ENCODE measurements at regions not wholly inside any gene's neighbourhood (a gene's known extent, or its start where the extent isn't known, plus 50 kb on each side); places are given as distances from the start of the nearest gene placed in this dataset.

DNA sequence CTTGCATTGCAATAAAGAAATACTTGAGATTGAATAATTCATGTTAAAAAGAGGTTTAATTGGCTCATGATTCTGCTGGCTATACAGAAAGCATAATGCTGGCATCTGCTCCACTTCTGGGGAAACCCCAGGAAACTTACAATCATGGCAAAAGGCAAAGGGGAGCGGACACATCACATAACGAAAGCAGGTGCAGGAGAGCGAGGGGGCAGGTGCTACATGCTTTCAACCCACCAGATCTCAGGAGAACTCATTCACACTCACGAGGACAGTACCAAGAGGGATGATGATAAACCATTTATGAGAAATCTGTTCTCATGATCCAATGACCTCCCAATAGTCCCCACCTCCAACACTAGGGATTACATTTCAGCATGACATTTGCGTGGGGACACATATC lies 172.6 kb downstream of the RASSF9 start:
- 51% methylated on average over 5 of the region's 5 CpGs for WGBS (ENCODE audit: low lambda C conversion rate)
- Histone ChIP-seq H3K9ac (no peak overlapping the region), H3F3A (replicated peaks; ENCODE audit: insufficient read depth) (no peaks in the 10 kb centered on the region), H3K27me3 (ENCODE audit: insufficient read depth) (no peaks in the 10 kb centered on the region), H3K4me1 (ENCODE audit: control insufficient read depth in 1 of 2, insufficient read depth in 2 of 2, low read depth in 1 of 2, low read length in 1 of 2) (no peaks in the 10 kb centered on the region), H4K20me1 (ENCODE audit: insufficient read depth) (no peaks in the 10 kb centered on the region), H3K79me2 (ENCODE audit: insufficient read depth) (no peaks in the 10 kb centered on the region), H2AFZ (ENCODE audit: low read depth) (no peak overlapping the region), H3K4me3 (ENCODE audit: low read depth in 2 of 2, low read length in 1 of 2) (no peak overlapping the region), H3K9me3 (no peaks in the 10 kb centered on the region; the same call in 1 of the 2 replicates), H3K4me2 (no peak overlapping the region), H3K27ac (ENCODE audit: low read depth in 2 of 2, low read length in 1 of 2) (no peak overlapping the region), H3K9me2 (no peaks in the 10 kb centered on the region), H3K36me3 (replicated peaks in 1 of 2; ENCODE audit: control insufficient read depth in 1 of 2, insufficient read depth in 2 of 2, low read length in 1 of 2) (no peaks in the 10 kb centered on the region)
- DNase-seq = no peak
- TF ChIP-seq MXI1 (IDR thresholded peaks at IDR 0.05; ENCODE audit: low read depth, low read length) (no peak), TEAD4 (IDR thresholded peaks at IDR 0.05; ENCODE audit: borderline replicate concordance, insufficient read depth) (no peak), YY1 (IDR thresholded peaks at IDR 0.05; ENCODE audit: low read depth) (no peak), NRF1 (IDR thresholded peaks at IDR 0.05; ENCODE audit: low read depth, low read length) (no peak), FOXM1 (IDR thresholded peaks at IDR 0.05; ENCODE audit: low read depth) (no peak), SMC3 (IDR thresholded peaks at IDR 0.05; ENCODE audit: low read depth, low read length) (no peak), SIN3A (IDR thresholded peaks at IDR 0.05; ENCODE audit: borderline replicate concordance, low read depth, low read length) (no peak), MEF2A (IDR thresholded peaks at IDR 0.05; ENCODE audit: borderline replicate concordance, low read depth) (no peak), FOXJ3 (CRISPR knock-in tag; IDR thresholded peaks at IDR 0.05) (no peak), RAD21 (IDR thresholded peaks at IDR 0.05; ENCODE audit: low read length) (no peak), TAF1 (IDR thresholded peaks at IDR 0.05; ENCODE audit: borderline replicate concordance, low read depth, low read length) (no peak), EZH2phosphoT487 (IDR thresholded peaks at IDR 0.05; ENCODE audit: borderline replicate concordance, low read depth) (no peak)
- TF ChIP-seq, protein P1, sequence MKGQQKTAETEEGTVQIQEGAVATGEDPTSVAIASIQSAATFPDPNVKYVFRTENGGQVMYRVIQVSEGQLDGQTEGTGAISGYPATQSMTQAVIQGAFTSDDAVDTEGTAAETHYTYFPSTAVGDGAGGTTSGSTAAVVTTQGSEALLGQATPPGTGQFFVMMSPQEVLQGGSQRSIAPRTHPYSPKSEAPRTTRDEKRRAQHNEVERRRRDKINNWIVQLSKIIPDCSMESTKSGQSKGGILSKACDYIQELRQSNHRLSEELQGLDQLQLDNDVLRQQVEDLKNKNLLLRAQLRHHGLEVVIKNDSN (IDR thresholded peaks at IDR 0.05; ENCODE audit: borderline replicate concordance, low read depth) = no peak
- TF ChIP-seq, protein P2, sequence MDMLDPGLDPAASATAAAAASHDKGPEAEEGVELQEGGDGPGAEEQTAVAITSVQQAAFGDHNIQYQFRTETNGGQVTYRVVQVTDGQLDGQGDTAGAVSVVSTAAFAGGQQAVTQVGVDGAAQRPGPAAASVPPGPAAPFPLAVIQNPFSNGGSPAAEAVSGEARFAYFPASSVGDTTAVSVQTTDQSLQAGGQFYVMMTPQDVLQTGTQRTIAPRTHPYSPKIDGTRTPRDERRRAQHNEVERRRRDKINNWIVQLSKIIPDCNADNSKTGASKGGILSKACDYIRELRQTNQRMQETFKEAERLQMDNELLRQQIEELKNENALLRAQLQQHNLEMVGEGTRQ (IDR thresholded peaks at IDR 0.05; ENCODE audit: borderline replicate concordance, low read depth, low read length) = no peak
- TF ChIP-seq, protein P3, sequence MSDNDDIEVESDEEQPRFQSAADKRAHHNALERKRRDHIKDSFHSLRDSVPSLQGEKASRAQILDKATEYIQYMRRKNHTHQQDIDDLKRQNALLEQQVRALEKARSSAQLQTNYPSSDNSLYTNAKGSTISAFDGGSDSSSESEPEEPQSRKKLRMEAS (IDR thresholded peaks at IDR 0.05; ENCODE audit: low read depth) = no peak
- TF ChIP-seq, protein P4, sequence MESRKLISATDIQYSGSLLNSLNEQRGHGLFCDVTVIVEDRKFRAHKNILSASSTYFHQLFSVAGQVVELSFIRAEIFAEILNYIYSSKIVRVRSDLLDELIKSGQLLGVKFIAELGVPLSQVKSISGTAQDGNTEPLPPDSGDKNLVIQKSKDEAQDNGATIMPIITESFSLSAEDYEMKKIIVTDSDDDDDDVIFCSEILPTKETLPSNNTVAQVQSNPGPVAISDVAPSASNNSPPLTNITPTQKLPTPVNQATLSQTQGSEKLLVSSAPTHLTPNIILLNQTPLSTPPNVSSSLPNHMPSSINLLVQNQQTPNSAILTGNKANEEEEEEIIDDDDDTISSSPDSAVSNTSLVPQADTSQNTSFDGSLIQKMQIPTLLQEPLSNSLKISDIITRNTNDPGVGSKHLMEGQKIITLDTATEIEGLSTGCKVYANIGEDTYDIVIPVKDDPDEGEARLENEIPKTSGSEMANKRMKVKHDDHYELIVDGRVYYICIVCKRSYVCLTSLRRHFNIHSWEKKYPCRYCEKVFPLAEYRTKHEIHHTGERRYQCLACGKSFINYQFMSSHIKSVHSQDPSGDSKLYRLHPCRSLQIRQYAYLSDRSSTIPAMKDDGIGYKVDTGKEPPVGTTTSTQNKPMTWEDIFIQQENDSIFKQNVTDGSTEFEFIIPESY (IDR thresholded peaks at IDR 0.05; ENCODE audit: borderline replicate concordance, low read depth) = no peak
- POLR2A ChIA-PET = no interaction called here
- CTCF ChIA-PET = no interaction called here
